ENCODE measurements at regions not wholly inside any gene's neighbourhood (a gene's known extent, or its start where the extent isn't known, plus 50 kb on each side); places are given as distances from the start of the nearest gene placed in this dataset.

DNA sequence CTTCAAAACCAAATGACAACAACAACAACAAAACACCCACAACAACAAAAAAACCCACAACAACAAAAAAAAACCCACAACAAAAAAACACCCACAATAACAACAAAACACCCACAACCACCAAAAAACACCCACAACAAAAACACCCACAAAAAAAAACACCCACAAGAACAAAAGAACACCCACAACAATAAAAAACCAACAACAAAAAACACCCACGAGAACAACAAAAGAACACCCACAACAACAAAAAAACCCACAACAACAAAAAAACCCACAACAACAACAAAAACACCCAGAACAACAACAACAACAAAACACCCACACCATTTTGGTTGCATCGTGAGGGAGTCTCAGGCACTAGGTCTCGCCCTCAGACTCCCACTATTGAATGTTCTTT is 117.8 kb downstream of the C16orf95 start:
- peaks cover 7% of the 10 kb centered on the region for H3K9me3 Mint-ChIP-seq (ENCODE audit: low read depth)
- TF ChIP-seq, protein P1, sequence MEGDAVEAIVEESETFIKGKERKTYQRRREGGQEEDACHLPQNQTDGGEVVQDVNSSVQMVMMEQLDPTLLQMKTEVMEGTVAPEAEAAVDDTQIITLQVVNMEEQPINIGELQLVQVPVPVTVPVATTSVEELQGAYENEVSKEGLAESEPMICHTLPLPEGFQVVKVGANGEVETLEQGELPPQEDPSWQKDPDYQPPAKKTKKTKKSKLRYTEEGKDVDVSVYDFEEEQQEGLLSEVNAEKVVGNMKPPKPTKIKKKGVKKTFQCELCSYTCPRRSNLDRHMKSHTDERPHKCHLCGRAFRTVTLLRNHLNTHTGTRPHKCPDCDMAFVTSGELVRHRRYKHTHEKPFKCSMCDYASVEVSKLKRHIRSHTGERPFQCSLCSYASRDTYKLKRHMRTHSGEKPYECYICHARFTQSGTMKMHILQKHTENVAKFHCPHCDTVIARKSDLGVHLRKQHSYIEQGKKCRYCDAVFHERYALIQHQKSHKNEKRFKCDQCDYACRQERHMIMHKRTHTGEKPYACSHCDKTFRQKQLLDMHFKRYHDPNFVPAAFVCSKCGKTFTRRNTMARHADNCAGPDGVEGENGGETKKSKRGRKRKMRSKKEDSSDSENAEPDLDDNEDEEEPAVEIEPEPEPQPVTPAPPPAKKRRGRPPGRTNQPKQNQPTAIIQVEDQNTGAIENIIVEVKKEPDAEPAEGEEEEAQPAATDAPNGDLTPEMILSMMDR (IDR thresholded peaks at IDR 0.05) = no peak
- no peak for DNase-seq (ENCODE audit: low spot score)
- no peak overlapping the region for H3K4me3 Mint-ChIP-seq (ENCODE audit: unreplicated experiment)
- no peaks in the 10 kb centered on the region for H3K27me3 Mint-ChIP-seq (ENCODE audit: low read depth)
- peaks cover 76% of the 10 kb centered on the region for H3K4me1 Mint-ChIP-seq (ENCODE audit: low read depth)
- no peak overlapping the region for H3K27ac Mint-ChIP-seq (ENCODE audit: unreplicated experiment)
- H3K36me3 Mint-ChIP-seq (ENCODE audit: low read depth) = no peaks in the 10 kb centered on the region

DNA sequence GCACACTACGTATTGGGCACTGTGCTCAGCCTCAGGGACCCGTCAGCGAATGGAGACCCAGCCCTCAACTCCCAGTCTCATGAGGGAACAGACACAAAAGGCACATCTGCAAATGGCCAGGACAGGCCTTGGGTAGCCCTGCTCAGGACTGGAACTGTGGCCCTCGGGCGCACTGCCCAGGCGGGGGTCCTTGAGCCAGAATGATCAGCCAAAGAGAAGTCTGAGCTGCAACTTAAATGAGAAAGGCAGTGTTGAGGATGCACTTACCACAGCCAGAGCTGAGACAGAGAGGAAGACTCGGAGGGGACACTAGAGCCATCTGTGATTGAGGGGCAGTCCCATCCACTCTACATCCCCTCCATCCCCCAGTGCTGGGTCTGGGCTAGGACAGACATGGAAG is 117.3 kb downstream of the C16orf95 start:
- H3K27ac Mint-ChIP-seq (ENCODE audit: unreplicated experiment) = peak overlapping the region; percentile 49
- H3K4me1 Mint-ChIP-seq (ENCODE audit: low read depth) = peaks cover 80% of the 10 kb centered on the region
- TF ChIP-seq, protein P1 (IDR thresholded peaks at IDR 0.05) = no peak
- H3K9me3 Mint-ChIP-seq (ENCODE audit: low read depth) = peaks cover 7% of the 10 kb centered on the region
- H3K36me3 Mint-ChIP-seq (ENCODE audit: low read depth) = no peaks in the 10 kb centered on the region
- H3K4me3 Mint-ChIP-seq (ENCODE audit: unreplicated experiment) = no peak overlapping the region
- no peaks in the 10 kb centered on the region for H3K27me3 Mint-ChIP-seq (ENCODE audit: low read depth)
- DNase-seq (ENCODE audit: low spot score) = no peak

DNA sequence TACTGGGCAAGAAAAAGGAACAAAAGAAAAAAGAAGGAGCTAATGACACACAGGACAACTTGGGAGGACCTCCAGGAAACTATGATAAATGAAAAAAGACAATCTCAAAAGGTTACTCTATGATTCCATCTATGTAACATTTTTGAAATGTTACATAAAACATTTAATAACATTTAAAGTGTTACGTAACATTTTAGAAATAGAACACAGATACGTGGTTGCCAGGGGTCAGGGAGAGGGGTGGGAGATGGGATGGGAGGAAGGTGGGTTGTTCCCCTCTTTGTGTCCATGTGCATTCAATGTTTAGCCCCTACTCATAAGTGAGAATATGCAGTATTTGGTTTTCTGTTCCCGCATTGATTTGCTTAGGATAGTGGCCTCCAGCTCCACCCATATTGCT is 116.6 kb downstream of the C16orf95 start:
- Mint-ChIP-seq H3K27me3 (ENCODE audit: low read depth) (no peaks in the 10 kb centered on the region), H3K9me3 (ENCODE audit: low read depth) (peaks cover 7% of the 10 kb centered on the region), H3K27ac (ENCODE audit: unreplicated experiment) (peak overlapping the region; percentile 92), H3K36me3 (ENCODE audit: low read depth) (no peaks in the 10 kb centered on the region), H3K4me3 (ENCODE audit: unreplicated experiment) (no peak overlapping the region), H3K4me1 (ENCODE audit: low read depth) (peaks cover 81% of the 10 kb centered on the region)
- DNase-seq (ENCODE audit: low spot score) = no peak
- TF ChIP-seq, protein P1 (IDR thresholded peaks at IDR 0.05) = no peak

DNA sequence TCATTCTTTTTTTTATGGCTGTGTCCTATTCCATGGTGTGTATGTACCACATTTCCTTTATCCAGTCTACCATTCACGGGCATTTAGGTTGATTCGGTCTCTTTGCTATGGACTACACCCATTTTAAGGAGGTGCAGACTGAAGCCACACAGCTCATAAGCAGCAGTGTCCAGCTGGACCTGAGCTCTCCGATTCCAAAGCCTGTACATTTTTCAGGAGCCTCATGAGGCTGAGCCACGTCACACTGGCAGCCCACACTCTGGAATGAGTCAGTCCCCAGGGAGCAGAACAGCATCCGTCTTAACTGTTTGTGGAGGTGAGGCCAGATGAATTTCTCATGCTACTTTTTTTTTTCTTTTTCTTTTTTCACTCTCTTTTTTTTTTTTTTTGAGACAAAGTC is 116.1 kb downstream of the C16orf95 start:
- DNase-seq (ENCODE audit: low spot score) = no peak
- Mint-ChIP-seq H3K27me3 (ENCODE audit: low read depth) (no peaks in the 10 kb centered on the region), H3K4me1 (ENCODE audit: low read depth) (peaks cover 83% of the 10 kb centered on the region), H3K9me3 (ENCODE audit: low read depth) (peaks cover 7% of the 10 kb centered on the region), H3K27ac (ENCODE audit: unreplicated experiment) (peak overlapping the region; percentile 92), H3K36me3 (ENCODE audit: low read depth) (no peaks in the 10 kb centered on the region), H3K4me3 (ENCODE audit: unreplicated experiment) (no peak overlapping the region)
- TF ChIP-seq, protein P1 (IDR thresholded peaks at IDR 0.05) = no peak

DNA sequence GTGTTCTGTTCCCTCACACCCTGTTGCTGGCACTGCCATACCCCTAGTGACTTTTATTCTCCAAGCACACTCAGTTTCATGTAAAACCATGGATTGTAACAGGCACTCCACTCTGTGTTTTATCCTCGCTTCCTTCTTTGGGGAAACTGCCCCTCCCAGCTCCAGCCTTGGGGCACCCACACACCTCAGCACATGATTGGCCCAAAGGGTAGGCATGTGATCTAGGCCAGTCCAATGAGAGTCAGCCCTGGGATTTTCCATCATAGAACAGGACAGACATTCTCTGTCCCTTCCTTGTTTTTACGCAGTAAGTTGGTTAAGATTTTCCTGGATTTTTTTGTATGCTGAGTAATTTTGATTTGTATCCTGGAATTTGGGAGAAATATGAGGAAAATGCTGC is 115.4 kb downstream of the C16orf95 start:
- no peaks in the 10 kb centered on the region for H3K27me3 Mint-ChIP-seq (ENCODE audit: low read depth)
- no peak for DNase-seq (ENCODE audit: low spot score)
- H3K4me1 Mint-ChIP-seq (ENCODE audit: low read depth) = peaks cover 84% of the 10 kb centered on the region
- TF ChIP-seq, protein P1 (IDR thresholded peaks at IDR 0.05) = no peak
- peaks cover 7% of the 10 kb centered on the region for H3K9me3 Mint-ChIP-seq (ENCODE audit: low read depth)
- H3K4me3 Mint-ChIP-seq (ENCODE audit: unreplicated experiment) = peak overlapping the region; percentile 1
- peak overlapping the region; percentile 92 for H3K27ac Mint-ChIP-seq (ENCODE audit: unreplicated experiment)
- no peaks in the 10 kb centered on the region for H3K36me3 Mint-ChIP-seq (ENCODE audit: low read depth)
